ENCODE measurements at regions not wholly inside any gene's neighbourhood (a gene's known extent, or its start where the extent isn't known, plus 50 kb on each side); places are given as distances from the start of the nearest gene placed in this dataset.

- TF ChIP-seq CTCF (IDR thresholded peaks at IDR 0.05) (no peak), POLR2A (IDR thresholded peaks at IDR 0.05) (no peak)
Observed at GRCh38 chr7:115479448-115479847, 551.1 kb downstream of the TFEC start.
